SK-N-DZ (cell line): ENCODE measurements at regions not wholly inside any gene's neighbourhood (a gene's known extent, or its start where the extent isn't known, plus 50 kb on each side); places are given as distances from the start of the nearest gene placed in this dataset.
"Not testable (repeated sequence)": the region's sequence is repeated elsewhere in the genome, so short reads cannot be mapped to it uniquely, and the experiment has no call there.

Source experiments
- DNase-seq: peaks from one replicate; pipeline ENCODE4 v3.0.0-alpha.2; 2015; ENCODE audit warnings: low spot score

DNA sequence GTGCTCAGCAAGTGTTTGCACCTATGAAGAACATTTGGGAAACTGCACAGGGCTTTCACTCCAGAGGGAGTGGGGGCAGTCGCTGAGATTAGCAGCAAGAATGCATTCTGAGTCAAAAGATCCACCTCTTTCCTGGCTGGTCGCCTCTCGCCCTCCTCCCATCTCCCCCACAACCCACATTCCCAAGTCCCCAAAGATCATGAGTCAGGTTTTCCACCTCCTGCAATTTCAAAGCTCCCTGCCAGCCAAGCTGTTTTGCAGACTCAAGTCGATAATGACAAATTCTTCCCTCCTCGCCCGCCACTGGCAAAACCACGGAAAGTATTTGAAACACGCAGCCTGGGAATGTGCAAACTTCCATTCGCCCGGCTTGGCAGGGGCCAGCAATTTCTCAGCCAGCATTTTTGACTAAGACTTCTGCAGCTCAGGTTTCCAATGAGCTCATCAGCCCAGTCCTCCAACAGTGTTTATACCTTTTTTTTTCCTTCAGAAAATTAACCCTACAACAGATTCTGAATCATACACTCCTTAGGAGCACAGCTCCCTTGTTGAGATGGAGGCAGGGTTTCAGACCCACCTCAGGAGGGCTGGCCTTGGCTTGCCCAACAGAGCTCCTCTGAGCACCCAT is 181.4 kb downstream of the SMAD6 start:
- no peak for DNase-seq

DNA sequence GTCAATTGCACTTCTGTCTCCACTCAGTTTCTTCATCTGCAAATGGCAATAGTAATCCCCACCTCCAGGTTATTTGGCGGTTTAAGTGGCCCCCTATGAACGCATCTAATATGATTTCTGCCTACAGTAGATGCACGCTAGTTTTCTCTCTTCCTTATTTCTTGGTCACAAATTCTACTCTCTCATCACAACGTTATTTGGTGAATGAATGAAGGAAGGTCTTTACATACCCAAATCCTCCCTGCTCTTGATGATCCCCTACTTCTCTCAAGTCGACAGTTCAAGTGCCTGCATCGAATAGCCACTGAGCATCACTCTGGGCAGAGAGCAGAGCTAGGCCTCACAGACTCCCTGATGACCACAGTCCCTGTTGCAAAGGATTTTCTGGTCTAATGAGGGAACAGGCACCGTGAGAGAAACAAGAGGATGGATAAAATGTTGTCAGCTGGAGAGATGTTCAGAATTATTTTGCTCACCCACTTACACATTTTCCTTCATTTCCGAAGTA is 181.2 kb upstream of the SMAD3 start:
- no peak for DNase-seq

DNA sequence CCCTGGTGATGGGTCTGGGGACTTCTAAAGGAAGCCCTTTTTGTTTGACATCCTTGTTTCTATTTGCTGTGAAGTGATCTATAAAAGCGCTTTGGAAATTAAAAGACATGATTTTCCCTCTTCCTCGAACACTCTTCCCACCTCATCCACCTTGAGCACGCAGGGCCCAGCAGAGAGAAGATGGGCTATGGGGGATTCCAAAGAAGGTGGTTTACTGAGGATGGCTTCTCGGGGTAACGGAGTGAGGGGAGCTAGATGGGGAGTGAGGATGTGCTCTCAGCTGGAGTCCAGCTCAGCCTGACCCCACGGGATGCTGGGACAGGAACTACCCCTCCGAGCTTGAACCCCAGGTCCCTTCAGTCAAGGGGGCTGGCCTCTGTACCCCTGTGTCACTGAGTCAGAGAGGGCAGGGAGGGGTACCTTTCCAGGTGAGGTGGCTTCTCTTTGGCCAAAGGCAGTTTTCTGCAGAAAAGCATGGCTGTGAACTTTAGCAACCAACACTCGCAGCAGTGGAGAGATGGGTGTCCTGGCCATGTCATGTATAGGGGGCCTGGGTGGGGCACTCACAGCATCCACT is 180.7 kb upstream of the SMAD3 start:
- no peak for DNase-seq

DNA sequence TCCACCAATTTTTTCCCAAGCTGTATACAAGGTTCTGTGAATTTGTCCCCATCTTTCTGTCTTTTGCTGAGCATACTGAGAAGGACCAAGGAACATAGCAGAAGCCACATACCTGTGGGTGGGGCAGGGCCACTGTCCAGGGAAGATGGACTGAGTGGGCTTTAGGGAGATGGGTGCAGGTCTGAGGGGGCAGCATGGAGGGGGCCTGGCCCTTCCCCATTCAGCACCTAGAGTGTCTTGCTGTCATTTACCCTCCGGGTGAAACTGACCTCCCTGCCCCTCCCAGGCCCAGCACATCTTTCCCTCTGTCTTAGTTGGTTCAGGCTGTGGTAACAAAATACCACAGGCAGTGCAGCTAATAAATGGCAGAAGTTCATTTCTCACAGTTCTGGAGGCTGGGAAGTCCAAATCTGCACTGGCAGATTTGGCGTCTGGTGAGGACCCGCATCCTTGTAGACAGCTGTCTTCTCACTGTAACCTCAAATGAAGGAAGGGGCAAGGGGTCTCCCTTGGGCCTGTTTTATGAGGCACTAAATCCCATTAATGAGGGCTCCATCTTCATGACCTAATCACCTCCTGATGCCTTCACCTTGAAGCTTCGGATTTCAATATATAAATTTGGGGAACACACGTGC is 180.0 kb upstream of the SMAD3 start:
- DNase-seq, result no peak

DNA sequence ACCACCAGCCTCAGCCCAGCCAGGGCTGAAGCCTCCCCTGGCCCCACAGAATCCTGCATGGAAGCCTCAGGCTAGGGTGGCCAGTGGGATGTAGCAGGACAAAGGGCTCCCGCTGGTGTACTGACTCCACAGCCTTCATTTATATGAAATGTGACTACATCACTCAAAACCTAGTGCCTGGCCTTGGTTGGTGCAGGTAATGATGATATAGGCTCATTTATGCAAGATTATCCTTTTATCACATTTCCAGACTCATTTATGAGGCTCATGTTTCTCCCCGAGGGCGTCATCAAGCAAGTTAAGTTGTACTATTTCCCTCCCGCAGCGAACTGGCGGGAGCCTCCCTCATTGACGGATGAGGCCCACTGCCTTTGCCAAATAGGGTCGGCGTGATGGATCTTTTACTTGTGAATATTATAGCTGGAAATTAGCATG is 179.1 kb upstream of the SMAD3 start:
- no peak for DNase-seq

DNA sequence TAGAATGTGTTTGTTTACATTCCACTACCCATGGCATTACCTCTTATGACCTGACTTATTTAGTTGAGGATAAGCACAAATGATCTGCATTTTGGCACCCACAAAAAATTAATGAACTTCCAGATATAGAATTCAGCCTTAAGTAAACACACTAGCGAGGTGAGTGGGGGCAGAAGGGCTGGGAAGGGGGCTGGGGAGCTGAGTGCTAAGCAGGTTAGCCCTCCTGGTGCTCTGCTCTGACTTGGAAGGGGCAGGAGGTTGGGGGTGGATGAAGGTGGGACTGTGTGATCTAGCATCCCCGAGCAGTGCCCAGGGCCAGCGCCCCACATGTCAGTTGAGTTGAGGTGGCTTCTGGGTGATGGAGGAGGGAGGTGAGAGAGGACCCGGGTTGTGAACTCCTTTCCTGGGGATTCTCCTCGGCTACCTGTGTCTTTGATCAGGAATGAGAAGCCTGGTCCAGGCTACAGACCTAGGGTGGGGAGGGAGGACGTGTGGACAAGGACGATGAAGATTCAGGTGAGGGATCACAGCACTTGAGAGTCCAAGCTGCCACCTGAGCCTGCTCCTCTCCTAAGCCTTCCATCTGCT is 178.6 kb upstream of the SMAD3 start:
- DNase-seq, result no peak

DNA sequence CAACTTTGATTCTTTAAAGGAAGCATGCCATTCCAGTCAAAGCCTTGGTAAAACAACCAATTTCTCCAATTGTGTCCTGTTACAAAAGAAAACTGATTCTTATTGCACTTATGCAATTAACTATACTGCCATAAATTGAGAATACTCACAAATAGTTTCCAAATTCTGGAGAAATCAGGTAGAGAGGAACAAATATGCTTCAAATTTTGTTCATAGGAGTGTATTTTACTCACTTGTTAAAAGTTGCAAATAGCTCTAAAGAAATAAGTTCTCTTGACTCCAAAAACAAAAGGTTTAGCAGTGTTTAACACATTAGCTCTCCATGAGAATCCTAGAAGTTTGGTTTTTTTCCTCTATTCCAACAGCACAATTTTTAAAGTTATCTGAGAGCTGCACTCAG is 176.1 kb upstream of the SMAD3 start:
- DNase-seq, result not testable (repeated sequence)

DNA sequence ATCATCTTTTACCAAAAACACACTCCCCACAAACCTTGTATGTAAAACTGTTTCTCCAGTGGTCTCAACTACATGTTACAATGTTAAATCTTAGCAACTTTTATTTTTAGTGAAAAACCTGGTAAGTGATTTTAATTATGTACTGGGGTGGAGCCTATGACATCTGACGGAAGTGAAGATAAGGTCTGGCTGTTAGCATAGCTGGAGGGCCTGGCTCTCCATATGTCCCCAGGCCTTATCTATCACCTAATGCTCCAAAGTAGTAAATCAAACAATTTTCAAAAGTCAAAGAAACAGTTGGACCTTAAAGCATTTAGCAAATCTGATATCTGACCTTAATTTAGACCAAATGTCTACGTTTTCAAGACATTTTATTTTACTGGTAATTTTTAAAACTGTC is 173.6 kb upstream of the SMAD3 start:
- DNase-seq, result peak; percentile 86

DNA sequence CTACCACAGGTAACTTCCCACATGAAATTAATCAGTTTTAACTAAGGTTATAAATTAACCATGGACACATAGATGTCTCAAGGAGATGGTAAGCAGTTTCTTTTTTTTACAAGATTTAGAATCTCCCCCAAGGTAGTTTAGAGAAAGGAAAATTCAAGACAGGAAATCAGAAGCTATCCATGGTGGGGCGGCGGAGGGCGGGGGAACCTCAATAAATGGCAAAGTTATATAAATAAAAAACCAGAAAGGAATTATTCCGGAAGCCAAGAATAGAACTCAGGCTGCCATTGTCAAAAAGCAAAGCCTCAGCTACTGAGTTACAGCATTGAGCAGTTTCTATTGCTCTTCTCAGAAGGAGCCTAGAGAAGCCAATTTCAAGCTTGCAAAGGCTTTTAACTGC is 172.1 kb upstream of the SMAD3 start:
- DNase-seq, result no peak

DNA sequence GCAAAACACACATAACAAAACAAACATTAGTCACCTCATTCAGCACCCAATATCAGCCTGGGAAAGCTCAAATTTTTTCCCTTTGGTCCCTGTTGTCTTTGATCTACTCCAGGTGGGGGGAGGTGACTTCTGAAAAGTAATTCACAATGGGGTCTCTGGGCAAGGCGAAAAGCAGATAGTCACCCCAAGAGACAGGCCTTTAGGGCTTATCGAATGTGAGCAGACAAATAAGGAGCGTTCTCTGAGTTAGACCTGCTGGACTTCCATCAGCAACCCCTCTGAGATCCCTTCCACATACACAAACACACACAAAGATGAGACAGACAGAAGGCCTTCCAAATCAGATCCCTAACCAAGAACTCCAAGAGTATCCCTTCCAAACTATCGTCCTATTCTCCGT is 171.0 kb upstream of the SMAD3 start:
- no peak for DNase-seq

DNA sequence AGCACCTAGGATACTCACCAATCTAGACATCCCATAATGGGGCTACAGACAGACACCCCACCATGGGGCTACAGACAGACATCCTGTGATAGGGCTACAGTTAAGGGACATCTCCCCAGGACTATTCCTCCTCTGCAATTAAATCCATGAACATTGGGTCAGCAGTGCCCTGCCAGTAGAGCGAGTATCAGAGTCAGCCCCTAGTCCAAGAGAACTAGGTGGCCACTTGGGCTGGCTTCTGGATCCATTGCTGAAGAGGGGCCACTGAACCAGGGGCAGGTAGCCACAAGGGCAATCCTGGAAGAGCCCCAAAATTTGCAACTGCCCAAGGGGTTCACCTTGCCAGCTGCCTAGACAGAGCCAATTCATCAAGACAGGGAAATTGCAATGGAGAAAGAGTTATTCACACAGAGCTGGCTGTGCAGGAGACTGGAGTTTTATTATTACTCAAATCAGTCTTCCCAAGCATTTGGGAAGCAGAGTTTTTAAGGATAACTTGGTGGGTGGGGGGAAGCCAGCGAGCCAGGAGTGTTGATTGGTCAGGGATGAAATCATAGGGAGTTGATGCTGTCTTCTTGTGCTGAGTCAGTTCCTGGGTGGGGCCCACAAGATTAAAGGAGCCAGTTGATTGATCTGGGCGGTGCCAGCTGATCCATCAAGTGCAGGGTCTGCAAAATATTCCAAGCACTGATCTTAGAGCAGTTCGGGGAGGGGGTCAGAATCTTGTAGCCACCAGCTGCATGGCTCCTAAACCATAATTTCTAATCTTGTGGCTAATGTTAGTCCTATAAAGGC is 170.2 kb upstream of the SMAD3 start:
- no peak for DNase-seq

DNA sequence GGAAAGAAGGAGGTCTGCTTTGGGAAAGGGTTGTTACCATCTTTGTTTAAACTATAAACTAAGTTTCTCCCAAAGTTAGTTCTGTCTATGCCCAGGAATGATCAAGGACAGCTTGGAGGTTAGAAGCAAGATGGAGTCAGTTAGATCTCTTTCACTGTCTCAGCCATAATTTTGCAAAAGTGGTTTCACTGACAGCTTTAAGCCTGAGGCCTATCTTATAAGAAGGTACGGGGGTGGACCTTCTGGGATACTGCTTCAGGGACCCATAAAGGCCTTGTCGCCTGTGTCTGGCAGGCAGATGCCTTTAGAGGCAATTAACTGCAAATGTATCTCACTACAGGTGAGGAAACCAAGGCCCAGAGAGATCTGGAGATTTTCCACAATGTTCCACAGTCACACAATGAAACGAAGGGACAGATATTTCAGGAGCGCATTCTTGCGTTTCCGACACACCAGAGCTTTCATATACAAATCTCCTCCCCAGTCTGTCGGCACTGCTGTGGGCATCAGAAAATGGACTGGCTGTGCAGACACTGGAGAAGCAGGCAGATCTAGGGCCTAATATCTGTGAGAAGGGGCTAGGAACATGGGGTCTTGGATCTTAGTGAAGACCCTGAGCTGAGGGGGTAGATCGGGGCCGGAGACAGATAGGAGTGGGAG is 169.5 kb upstream of the SMAD3 start:
- DNase-seq, result no peak

DNA sequence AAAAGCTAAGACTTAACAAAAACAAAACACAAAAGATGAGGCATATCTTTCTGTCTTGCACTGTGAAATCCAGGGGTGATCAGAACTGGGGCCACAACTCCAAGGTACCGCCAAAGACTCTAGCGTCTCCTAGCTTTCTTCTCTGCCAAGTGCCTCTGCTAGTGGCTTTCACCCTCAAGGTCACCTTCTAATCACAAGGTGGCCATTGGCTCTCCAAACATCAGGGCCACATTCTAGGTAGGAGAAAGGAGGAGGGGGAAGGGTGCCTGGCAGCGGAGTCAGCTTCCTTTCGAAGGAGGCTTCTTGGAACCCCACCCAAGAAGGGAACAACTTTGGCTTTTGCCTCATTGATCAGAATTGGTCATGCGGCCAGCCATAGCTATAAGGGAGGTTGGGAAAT is 168.8 kb upstream of the SMAD3 start:
- no peak for DNase-seq

DNA sequence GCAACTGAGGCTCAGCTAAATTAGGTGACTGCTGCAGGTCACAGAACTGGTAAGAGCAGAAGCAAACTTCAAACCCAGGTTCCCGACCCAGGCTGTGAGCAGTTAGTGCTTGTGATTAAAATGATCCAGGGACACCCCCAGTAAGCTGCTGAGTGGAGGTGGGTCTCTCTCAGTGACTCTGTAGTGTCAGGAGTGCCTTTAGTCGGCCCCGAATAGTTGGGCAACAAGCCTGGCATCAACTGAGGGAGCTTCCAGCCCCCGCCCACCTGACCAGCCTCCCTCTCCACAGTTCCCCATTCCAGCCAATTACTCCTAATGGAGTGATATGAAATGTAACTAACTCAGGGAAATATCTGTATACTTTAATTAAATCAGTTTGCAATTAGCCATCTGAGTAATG is 168.0 kb upstream of the SMAD3 start:
- DNase-seq, result no peak

DNA sequence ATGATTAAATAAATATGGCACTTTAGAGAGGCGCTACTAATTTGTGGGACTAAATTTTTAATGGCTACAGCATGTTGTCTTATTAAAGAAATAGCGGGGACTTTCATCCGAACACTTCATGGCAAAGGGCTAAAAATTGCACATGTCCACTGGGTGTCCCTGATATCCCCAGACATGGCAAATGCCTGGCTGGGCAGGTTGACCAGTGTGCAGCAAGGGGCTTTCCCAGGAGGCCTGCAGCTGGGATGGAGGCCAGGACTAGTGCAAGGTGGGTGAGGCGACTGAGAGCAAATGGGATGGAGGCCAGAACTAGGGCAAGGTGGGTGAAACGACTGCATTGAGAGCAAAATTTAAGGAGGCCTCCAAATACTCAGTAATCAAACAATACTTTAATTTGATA is 167.4 kb upstream of the SMAD3 start:
- DNase-seq, result no peak

DNA sequence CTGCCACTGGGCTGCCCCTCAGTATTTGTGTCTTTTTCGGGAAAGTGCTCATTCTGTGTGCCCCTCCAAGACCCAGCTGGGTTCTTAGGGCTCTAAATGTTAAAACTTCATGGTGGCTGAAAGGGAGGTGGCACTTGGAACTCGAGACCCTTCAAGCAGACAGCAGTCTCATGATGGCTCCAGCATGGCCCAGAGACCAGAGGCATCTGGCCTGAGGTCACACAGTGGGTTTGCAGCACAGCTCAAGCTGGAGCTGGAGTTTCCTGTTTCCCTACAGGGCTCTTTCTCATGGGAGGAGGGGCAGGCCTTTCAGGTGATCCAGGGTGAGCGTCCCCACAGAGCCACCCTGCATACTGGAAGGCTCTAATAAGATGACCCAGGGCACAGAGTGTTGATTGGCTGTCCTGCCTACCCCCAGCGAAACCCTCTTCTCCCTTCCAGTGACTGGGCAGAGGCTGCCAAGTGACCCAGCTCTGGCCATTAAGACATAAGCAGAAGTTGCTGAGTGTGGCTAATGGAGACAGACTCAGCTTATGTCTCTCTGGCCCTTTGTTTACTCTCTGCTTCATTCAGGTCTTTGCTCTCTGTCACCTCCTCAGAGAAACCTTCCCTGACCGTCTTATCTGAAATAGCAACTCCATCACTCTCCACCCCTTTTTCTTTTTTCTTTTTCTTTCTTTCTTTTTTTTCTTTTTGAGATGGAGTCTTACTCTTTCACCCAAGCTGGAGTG is 166.6 kb upstream of the SMAD3 start:
- no peak for DNase-seq

DNA sequence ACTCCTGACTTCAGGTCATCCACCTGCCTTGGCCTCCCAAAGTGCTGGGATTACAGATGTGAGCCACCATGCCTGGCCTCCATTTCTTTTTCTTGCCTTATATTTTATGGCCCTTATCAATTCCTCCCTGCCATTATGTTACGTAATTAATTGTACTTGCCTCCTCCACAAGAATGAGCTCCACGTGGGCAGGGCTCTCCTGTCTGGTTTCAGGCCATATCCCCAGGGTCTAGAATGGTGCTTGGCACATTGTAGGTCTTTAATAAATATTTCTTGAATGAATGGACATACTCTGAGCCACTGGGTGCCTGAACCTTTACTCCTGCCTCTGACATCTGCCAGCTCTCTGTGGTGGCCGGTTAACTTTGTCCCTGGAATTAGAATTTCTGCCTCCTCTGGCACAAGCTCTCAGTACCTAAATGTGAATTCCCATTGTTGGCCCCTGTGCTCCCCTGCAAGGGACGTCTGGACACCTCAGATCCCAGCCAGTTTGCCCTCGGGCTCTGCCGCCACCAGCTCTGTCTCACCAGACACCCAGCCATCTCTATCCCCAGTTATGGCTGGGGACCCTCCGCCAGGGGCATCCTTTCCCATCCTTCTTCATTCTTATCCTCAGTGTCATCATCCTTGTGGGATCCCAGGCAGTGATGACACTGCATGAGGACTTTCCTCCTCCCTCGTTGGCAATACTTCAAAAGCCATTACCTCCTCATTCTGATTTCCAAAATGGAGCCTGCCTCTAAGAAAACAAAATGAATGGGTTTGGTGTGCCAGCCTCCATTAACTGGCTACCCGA is 165.6 kb upstream of the SMAD3 start:
- no peak for DNase-seq

DNA sequence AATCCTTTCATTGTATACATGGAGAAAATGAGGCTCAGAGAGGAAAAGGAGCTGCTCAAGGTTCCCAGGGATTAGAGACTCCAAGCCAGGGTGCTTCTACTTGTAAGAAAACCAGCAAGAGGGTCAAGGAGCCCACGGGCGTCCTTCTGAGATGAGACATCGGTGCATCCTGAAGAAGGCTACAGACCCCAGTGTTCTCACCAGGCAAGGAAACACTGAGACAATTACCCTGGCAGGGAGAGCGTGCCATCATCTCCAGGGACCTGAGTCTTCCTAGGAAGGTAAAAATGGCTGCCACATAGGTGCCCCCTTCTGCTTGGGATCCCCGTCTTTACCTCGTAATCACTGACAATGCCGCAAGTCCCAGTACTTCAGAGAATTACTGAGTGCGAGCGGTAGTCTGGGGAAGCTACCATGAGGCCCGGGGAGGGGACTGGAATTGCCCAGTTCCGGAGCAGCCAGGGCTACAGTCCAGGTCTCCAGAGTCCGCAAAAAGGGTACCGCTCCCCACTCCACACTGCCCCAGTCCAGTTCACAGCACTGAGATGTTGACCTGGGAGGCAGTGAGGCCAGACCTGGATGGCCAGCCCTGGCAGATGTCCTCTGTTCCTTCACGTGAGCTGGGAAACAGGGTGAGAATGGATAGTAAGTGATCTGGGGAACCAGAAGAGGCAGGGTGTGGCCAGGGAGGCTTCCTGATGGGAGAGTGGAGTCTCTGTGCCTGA is 164.7 kb upstream of the SMAD3 start:
- DNase-seq, result no peak
